Smooth muscle cell (in vitro differentiated cells): ENCODE measurements at regions not wholly inside any gene's neighbourhood (a gene's known extent, or its start where the extent isn't known, plus 50 kb on each side); places are given as distances from the start of the nearest gene placed in this dataset.

ENCODE experiments used
- DNase-seq: peaks from one replicate; lab custom pipeline; 2025; ENCODE audit not compliant: unreplicated experiment; lab: John Stamatoyannopoulos, UW
- H2AFZ ChIP-seq: fragments of 200-600 bp; sonication (generic); 2 replicates; pipeline ENCODE4 v1.6.0; 2016; ENCODE audit warnings: antibody characterized with exemption, low read depth, mild to moderate bottlenecking
- H3F3A ChIP-seq: fragments of 200-600 bp; sonication (generic); 2 replicates; pipeline ENCODE4 v1.6.0; 2017; ENCODE audit warnings: antibody characterized with exemption, low read depth
- H3K27ac ChIP-seq: fragments of 200-600 bp; sonication (generic); 2 replicates; pipeline ENCODE4 v1.5.1; 2016; ENCODE audit warnings: low read depth, mild to moderate bottlenecking
- H3K27me3 ChIP-seq: fragments of 200-600 bp; sonication (generic); 2 replicates; pipeline ENCODE4 v1.6.1; 2016; ENCODE audit warnings: low read depth, mild to moderate bottlenecking
- H3K36me3 ChIP-seq: fragments of 200-600 bp; sonication (generic); 2 replicates; pipeline ENCODE4 v1.5.1; 2016; ENCODE audit warnings: low read depth
- H3K4me1 ChIP-seq: fragments of 200-600 bp; sonication (generic); 2 replicates; pipeline ENCODE4 v1.5.1; 2016; ENCODE audit warnings: low read depth
- H3K4me2 ChIP-seq: fragments of 200-600 bp; sonication (generic); 2 replicates; pipeline ENCODE4 v1.6.0; 2016; ENCODE audit warnings: mild to moderate bottlenecking
- H3K4me3 ChIP-seq: fragments of 200-600 bp; sonication (generic); 2 replicates; pipeline ENCODE4 v1.5.1; 2016; ENCODE audit warnings: mild to moderate bottlenecking
- H3K79me2 ChIP-seq: fragments of 200-600 bp; sonication (generic); 2 replicates; pipeline ENCODE4 v1.6.0; 2016; ENCODE audit warnings: low read depth, mild to moderate bottlenecking
- H3K9ac ChIP-seq: fragments of 200-600 bp; sonication (generic); 2 replicates; pipeline ENCODE4 v1.6.0; 2016; ENCODE audit warnings: low read depth
- H3K9me3 ChIP-seq: fragments of 200-600 bp; sonication (generic); replicated peaks from 2 replicates; pipeline ENCODE4 v1.5.1; 2016; ENCODE audit warnings: low read depth
- H4K20me1 ChIP-seq: fragments of 200-600 bp; sonication (generic); 2 replicates; pipeline ENCODE4 v1.6.0; 2016; ENCODE audit warnings: low read depth
- CTCF ChIP-seq: fragments of 200-600 bp; sonication (generic); IDR thresholded peaks from 2 replicates; pipeline ENCODE4 v1.5.1; 2017; ENCODE audit warnings: borderline replicate concordance, mild to moderate bottlenecking, antibody characterized with exemption; ENCODE audit not compliant: insufficient read depth, poor library complexity, severe bottlenecking
- WGBS: methylation state at CpG from one replicate; pipeline ENCODE4 v1.1.7; 2016; ENCODE audit warnings: low lambda C conversion rate; 5-methylcytosine and 5-hydroxymethylcytosine counted together

- Histone ChIP-seq H3K9ac (no peak overlapping the region), H3K27me3 (no peaks in the 10 kb centered on the region), H2AFZ (no peak overlapping the region), H3F3A (no peaks in the 10 kb centered on the region), H3K4me1 (no peaks in the 10 kb centered on the region), H4K20me1 (no peaks in the 10 kb centered on the region), H3K4me3 (no peak overlapping the region), H3K4me2 (no peak overlapping the region), H3K9me3 (no peaks in the 10 kb centered on the region), H3K27ac (no peak overlapping the region), H3K36me3 (no peaks in the 10 kb centered on the region), H3K79me2 (no peaks in the 10 kb centered on the region)
- TF ChIP-seq CTCF = no peak
- no peak for DNase-seq
Observed at GRCh38 chr1:90522432-90522831, 194.7 kb downstream of the BARHL2 start.

GRCh38 chr1:90513956-90514355, 203.1 kb downstream of the BARHL2 start:
- H3K79me2 ChIP-seq = no peaks in the 10 kb centered on the region
- no peak overlapping the region for H3K9ac ChIP-seq
- H3F3A ChIP-seq = no peaks in the 10 kb centered on the region
- no peaks in the 10 kb centered on the region for H4K20me1 ChIP-seq
- H3K36me3 ChIP-seq = no peaks in the 10 kb centered on the region
- no peak for DNase-seq
- 94% methylated on average over 5 of the region's 5 CpGs for WGBS
- no peak for TF ChIP-seq CTCF
- no peak overlapping the region for H3K4me3 ChIP-seq
- H3K4me2 ChIP-seq = no peak overlapping the region
- no peaks in the 10 kb centered on the region for H3K9me3 ChIP-seq
- H3K27me3 ChIP-seq = peaks cover 3% of the 10 kb centered on the region
- H3K4me1 ChIP-seq = no peaks in the 10 kb centered on the region
- no peak overlapping the region for H2AFZ ChIP-seq
- H3K27ac ChIP-seq = no peak overlapping the region

GRCh38 chr1:90512441-90512840, 204.7 kb downstream of the BARHL2 start:
- no peak for DNase-seq

More at GRCh38 chr1:90512441-90512840, 204.7 kb downstream of the BARHL2 start:
- Histone ChIP-seq H3K4me2 (no peak overlapping the region), H3K27ac (no peak overlapping the region), H3K9ac (no peak overlapping the region), H4K20me1 (no peaks in the 10 kb centered on the region), H3K79me2 (no peaks in the 10 kb centered on the region), H3K9me3 (no peaks in the 10 kb centered on the region), H3K27me3 (peaks cover 3% of the 10 kb centered on the region), H3K4me1 (no peaks in the 10 kb centered on the region), H3K4me3 (no peak overlapping the region), H2AFZ (no peak overlapping the region), H3K36me3 (no peaks in the 10 kb centered on the region), H3F3A (no peaks in the 10 kb centered on the region)
- 61% methylated on average over 3 of the region's 3 CpGs for WGBS
- no peak for TF ChIP-seq CTCF
